Pancreas (tissue), 10 donors: ENCODE measurements at regions not wholly inside any gene's neighbourhood (a gene's known extent, or its start where the extent isn't known, plus 50 kb on each side); places are given as distances from the start of the nearest gene placed in this dataset.

ENCODE experiments used
- ATAC-seq, 4 donors: fragments of 200-7000 bp; cut with Tn5 transposase; one replicate each; pipeline versions ENCODE4 v1.8.0 to v1.9.1; 2020; ENCODE audit warnings: mild to moderate bottlenecking in 4 of 4, moderate library complexity in 4 of 4
- DNase-seq, 6 donors: peaks; one replicate each; pipeline ENCODE4 v3.0.0-alpha.2; 2020
- FAIRE-seq: peaks from 2 replicates; lab custom pipeline; 2012; peaks lifted over from hg19 to GRCh38; lab: Jason Lieb, UNC
- H3K27ac ChIP-seq, 4 donors: fragments of 200-600 bp; sonication (generic); 1 replicate in 3 of 4; 2 replicates in 1 of 4; pipeline versions ENCODE4 v1.5.0 to v1.8.0; 2020
- H3K27me3 ChIP-seq, 4 donors: fragments of 200-600 bp; one replicate each; pipeline ENCODE4 v1.8.0; 2021
- H3K36me3 ChIP-seq, 3 donors: fragments of 200-600 bp; sonication (generic) in 1 of 3; one replicate each; pipeline versions ENCODE4 v1.5.0 to v1.8.0; 2020 to 2021
- H3K4me1 ChIP-seq, 3 donors: fragments of 200-600 bp; one replicate each; pipeline ENCODE4 v1.8.0; 2021
- H3K4me3 ChIP-seq, 4 donors: fragments of 200-600 bp; sonication (generic) in 2 of 4; one replicate each; pipeline versions ENCODE4 v1.5.0 to v1.8.0; 2020 to 2021
- H3K9me3 ChIP-seq, 4 donors: fragments of 200-600 bp; one replicate each; pipeline ENCODE4 v1.8.0; 2021
- WGBS, 2 donors: extraction: QIAGEN DNeasy Blood & Tissue Kit; methylation state at CpG; one replicate each; pipeline ENCODE4 v1.1.7; 2013; 5-methylcytosine and 5-hydroxymethylcytosine counted together
- intact Hi-C, 3 donors: fragments of 100-400 bp; cut with DNase I; formaldehyde crosslinking; loops; one replicate each; pipeline versions ENCODE4 v1.11.1 to v1.14.2; 2022
- TF ChIP-seq, protein P1 (sequence below), 4 donors: fragments of 200-600 bp; sonication (generic) in 3 of 4; IDR thresholded peaks; one replicate each; pipeline versions ENCODE4 v1.5.0 to v1.8.0; 2021; ENCODE audit warnings: antibody characterized with exemption in 4 of 4
- donor health status: healthy with polysubstance abuse.
- donor health status: DM: no; HTN: no; CAD: no; lungs with moderate emphysema.
- donor health status: DM: no; HTN: no; CAD: no.
- donor health status: control.
- donor health status: control.
- donor health status: Bipolar disorder and iron deficiency.
- donor health status: DM: yes; HTN: yes; CAD: no.
- donor health status: DM: no; HTN: no; CAD: no.
- donor health status: DM: no; HTN: no; CAD: no.
- donor health status: DM: yes; HTN: yes; CAD: no.

DNA sequence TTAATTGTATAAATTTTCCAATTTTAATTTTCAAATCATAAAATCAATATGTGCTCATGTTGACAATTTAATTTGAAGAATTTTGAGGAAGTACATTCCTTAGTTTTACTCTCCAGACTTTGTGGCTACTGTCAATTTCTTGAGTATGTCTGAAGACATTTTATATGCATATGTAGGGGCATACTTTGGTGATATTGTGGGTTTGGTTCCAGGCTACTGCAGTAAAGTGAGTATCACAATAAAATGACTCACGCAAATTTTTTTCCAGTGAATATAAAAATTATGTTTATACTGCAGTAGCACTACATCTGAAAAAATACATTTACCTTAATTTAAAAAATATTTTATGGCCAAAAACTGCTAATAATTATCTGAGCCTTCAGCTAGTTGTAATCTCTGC is 123.2 kb upstream of the PLCL2 start:
- Histone ChIP-seq H3K4me1 (no peaks in the 10 kb centered on the region), H3K4me3 (no peak overlapping the region), H3K27ac (no peak overlapping the region), H3K9me3 (no peaks in the 10 kb centered on the region), H3K27me3 (no peaks in the 10 kb centered on the region), H3K36me3 (no peaks in the 10 kb centered on the region)
- TF ChIP-seq, protein P1, sequence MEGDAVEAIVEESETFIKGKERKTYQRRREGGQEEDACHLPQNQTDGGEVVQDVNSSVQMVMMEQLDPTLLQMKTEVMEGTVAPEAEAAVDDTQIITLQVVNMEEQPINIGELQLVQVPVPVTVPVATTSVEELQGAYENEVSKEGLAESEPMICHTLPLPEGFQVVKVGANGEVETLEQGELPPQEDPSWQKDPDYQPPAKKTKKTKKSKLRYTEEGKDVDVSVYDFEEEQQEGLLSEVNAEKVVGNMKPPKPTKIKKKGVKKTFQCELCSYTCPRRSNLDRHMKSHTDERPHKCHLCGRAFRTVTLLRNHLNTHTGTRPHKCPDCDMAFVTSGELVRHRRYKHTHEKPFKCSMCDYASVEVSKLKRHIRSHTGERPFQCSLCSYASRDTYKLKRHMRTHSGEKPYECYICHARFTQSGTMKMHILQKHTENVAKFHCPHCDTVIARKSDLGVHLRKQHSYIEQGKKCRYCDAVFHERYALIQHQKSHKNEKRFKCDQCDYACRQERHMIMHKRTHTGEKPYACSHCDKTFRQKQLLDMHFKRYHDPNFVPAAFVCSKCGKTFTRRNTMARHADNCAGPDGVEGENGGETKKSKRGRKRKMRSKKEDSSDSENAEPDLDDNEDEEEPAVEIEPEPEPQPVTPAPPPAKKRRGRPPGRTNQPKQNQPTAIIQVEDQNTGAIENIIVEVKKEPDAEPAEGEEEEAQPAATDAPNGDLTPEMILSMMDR (IDR thresholded peaks at IDR 0.05): no peak
- no peak for DNase-seq
- WGBS, 2 donors: 94 to 100% methylated on average over 1 of the region's 1 CpG
- intact Hi-C loops: no loop called here
- FAIRE-seq: no peak
- ATAC-seq: no peak

DNA sequence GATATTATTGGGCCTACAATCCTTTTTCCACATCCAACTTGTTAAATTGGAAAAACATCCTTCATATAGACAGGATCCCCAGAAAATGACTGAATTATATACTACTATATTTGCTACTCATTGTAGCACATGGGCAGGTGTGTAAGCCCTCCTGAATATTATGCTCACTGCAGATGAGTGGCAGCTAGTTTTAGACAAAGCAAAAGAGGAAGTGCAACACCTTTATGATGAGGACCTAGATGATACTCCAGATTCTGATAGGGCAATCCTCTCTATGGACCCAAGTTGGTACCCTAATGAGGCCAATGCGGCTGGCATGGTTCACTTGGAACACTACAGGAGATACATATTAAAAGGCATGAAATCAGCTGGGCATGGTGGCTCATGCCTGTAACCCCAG is 119.1 kb upstream of the PLCL2 start:
- Histone ChIP-seq H3K27me3 (no peaks in the 10 kb centered on the region), H3K4me1 (no peaks in the 10 kb centered on the region), H3K4me3 (no peak overlapping the region), H3K36me3 (no peaks in the 10 kb centered on the region), H3K27ac (no peak overlapping the region), H3K9me3 (no peaks in the 10 kb centered on the region)
- ATAC-seq (no peak), DNase-seq (no peak), FAIRE-seq (no peak)
- 94 to 100% methylated on average over 1 of the region's 1 CpG for WGBS, 2 donors
- intact Hi-C loops: no loop called here
- TF ChIP-seq, protein P1 (IDR thresholded peaks at IDR 0.05): no peak

DNA sequence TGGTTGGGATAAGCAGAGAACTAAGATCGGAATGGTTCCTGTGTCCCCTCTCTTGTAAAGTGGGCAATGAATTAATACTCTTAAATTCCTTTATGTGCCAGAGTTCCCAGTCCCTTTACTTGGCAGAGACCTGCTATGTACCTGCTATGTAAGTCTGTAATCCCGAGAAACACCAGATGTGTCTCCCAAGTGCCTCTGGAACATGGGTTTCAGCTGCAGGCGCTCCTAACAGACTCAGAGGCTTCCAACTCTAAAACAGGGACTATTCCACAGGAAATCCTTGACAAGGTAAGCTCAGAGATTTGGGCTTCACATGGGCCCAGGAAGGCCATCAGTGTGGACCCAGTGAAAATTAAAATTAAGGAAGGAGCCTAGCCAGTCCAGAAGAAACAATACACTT is 117.7 kb upstream of the PLCL2 start:
- DNase-seq (no peak), ATAC-seq (peak in 2 of 4 donors; percentile 30 to 47), FAIRE-seq (no peak)
- H3K27me3 ChIP-seq: no peaks in the 10 kb centered on the region
- no peak overlapping the region for H3K4me3 ChIP-seq
- H3K4me1 ChIP-seq: no peaks in the 10 kb centered on the region
- intact Hi-C loops: no loop called here
- TF ChIP-seq, protein P1 (IDR thresholded peaks at IDR 0.05): no peak
- H3K36me3 ChIP-seq: no peaks in the 10 kb centered on the region
- 53 to 71% methylated on average over 3 of the region's 3 CpGs for WGBS, 2 donors
- H3K9me3 ChIP-seq: no peaks in the 10 kb centered on the region
- H3K27ac ChIP-seq: no peak overlapping the region

DNA sequence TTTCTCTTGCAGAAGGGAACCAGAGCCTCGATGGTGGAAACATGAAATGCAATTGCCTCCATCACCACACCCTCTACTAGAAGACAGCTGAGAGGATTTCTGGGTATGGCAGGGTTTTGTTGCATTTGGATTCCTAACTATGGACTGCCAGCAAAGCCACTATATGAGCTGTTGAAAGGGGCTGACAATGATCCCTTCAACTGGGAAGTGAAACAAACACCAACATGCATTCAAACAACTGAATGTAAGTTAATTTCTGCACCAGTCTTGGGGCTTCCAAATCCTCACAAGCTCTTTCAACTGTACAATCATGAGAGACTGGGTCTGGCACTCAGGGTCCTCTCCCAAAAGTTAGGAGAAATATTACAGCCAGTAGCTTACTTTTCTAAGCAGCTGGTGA is 116.7 kb upstream of the PLCL2 start:
- TF ChIP-seq, protein P1 (IDR thresholded peaks at IDR 0.05): no peak
- H3K27ac ChIP-seq: no peak overlapping the region
- no peak for DNase-seq
- WGBS, 2 donors: 35 to 45% methylated on average over 1 of the region's 1 CpG
- no peak for FAIRE-seq
- no peak for ATAC-seq
- intact Hi-C loops: no loop called here
- no peaks in the 10 kb centered on the region for H3K4me1 ChIP-seq
- no peaks in the 10 kb centered on the region for H3K9me3 ChIP-seq
- H3K27me3 ChIP-seq: no peaks in the 10 kb centered on the region
- no peaks in the 10 kb centered on the region for H3K36me3 ChIP-seq
- H3K4me3 ChIP-seq: no peak overlapping the region

DNA sequence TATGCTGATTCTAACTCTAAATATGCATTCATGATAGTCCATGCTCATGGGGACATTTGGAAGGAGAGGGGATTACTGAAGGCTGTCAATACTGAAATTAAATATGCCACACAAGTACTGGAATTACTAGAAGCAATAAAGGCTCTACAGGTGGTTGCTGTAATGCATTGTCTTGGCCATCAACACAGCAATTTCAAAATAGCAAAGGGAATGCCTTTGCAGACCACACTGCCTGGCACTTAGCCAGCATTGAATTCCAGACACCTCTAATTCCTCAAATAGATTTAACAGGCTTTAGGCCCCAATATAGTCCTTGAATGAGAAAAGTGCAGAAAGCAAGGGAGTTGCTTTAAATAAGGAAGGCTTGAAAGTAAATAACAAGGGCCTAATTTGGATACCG is 115.8 kb upstream of the PLCL2 start:
- Histone ChIP-seq H3K4me3 (no peak overlapping the region), H3K9me3 (no peaks in the 10 kb centered on the region), H3K27me3 (no peaks in the 10 kb centered on the region), H3K27ac (no peak overlapping the region), H3K36me3 (no peaks in the 10 kb centered on the region), H3K4me1 (no peaks in the 10 kb centered on the region)
- WGBS, 2 donors: 55 to 58% methylated on average over 1 of the region's 1 CpG
- DNase-seq (no peak), ATAC-seq (no peak), FAIRE-seq (no peak)
- intact Hi-C loops: no loop called here
- TF ChIP-seq, protein P1 (IDR thresholded peaks at IDR 0.05): no peak
